BE2C (cell line): ENCODE measurements at regions not wholly inside any gene's neighbourhood (a gene's known extent, or its start where the extent isn't known, plus 50 kb on each side); places are given as distances from the start of the nearest gene placed in this dataset.

Experiments
- DNase-seq: peaks from one replicate; pipeline ENCODE4 v3.0.0-alpha.2; 2020
- H3K27me3 ChIP-seq: fragments of 250-450 bp; sonication (Bioruptor Pico); 2 replicates; pipeline ENCODE4 v1.5.1; 2020; ENCODE audit warnings: mild to moderate bottlenecking
- H3K36me3 ChIP-seq: fragments of 250-450 bp; sonication (Bioruptor Pico); 2 replicates; pipeline ENCODE4 v1.5.1; 2020; ENCODE audit warnings: mild to moderate bottlenecking
- H3K4me1 ChIP-seq: fragments of 250-450 bp; sonication (Bioruptor Pico); 2 replicates; pipeline ENCODE4 v1.5.1; 2020
- H3K4me3 ChIP-seq: 2 replicates; pipeline ENCODE4 v1.5.1; 2011; ENCODE audit warnings: low read depth, low read length
- H3K9me3 ChIP-seq: fragments of 250-450 bp; sonication (Bioruptor Pico); 2 replicates; pipeline ENCODE4 v1.5.1; 2020
- CTCF ChIP-seq: IDR thresholded peaks from 2 replicates; pipeline ENCODE4 v1.5.1; 2012; ENCODE audit warnings: mild to moderate bottlenecking, low read depth, low read length

- no peak for TF ChIP-seq CTCF
- no peak overlapping the region for H3K4me3 ChIP-seq
- H3K4me1 ChIP-seq = no peaks in the 10 kb centered on the region
- H3K27me3 ChIP-seq = no peaks in the 10 kb centered on the region
- no peaks in the 10 kb centered on the region for H3K36me3 ChIP-seq
- DNase-seq = no peak
- H3K9me3 ChIP-seq = no peaks in the 10 kb centered on the region
Observed at GRCh38 chr2:221019668-221020067, 552.4 kb downstream of the EPHA4 start.

- H3K4me1 ChIP-seq = no peaks in the 10 kb centered on the region
- no peaks in the 10 kb centered on the region for H3K27me3 ChIP-seq
- no peak overlapping the region for H3K4me3 ChIP-seq
- no peaks in the 10 kb centered on the region for H3K36me3 ChIP-seq
- no peak for TF ChIP-seq CTCF
- no peak for DNase-seq
- no peaks in the 10 kb centered on the region for H3K9me3 ChIP-seq
Observed at GRCh38 chr2:221022554-221022953, 549.5 kb downstream of the EPHA4 start.

GRCh38 chr2:221025398-221025797 is 546.7 kb downstream of the EPHA4 start:
- TF ChIP-seq CTCF = no peak
- no peaks in the 10 kb centered on the region for H3K4me1 ChIP-seq
- no peak for DNase-seq
- H3K36me3 ChIP-seq = no peaks in the 10 kb centered on the region
- H3K9me3 ChIP-seq = no peaks in the 10 kb centered on the region
- no peaks in the 10 kb centered on the region for H3K27me3 ChIP-seq
- H3K4me3 ChIP-seq = no peak overlapping the region

- Histone ChIP-seq H3K4me3 (no peak overlapping the region), H3K27me3 (no peaks in the 10 kb centered on the region), H3K9me3 (no peaks in the 10 kb centered on the region), H3K36me3 (no peaks in the 10 kb centered on the region), H3K4me1 (no peaks in the 10 kb centered on the region)
- no peak for DNase-seq
- no peak for TF ChIP-seq CTCF
Observed at GRCh38 chr2:221034026-221034701, 537.9 kb downstream of the EPHA4 start.

- Histone ChIP-seq H3K27me3 (no peaks in the 10 kb centered on the region), H3K36me3 (no peaks in the 10 kb centered on the region), H3K9me3 (no peaks in the 10 kb centered on the region), H3K4me3 (no peak overlapping the region), H3K4me1 (no peaks in the 10 kb centered on the region)
- no peak for DNase-seq
- TF ChIP-seq CTCF = no peak
Observed at GRCh38 chr2:221034973-221035372, 537.1 kb downstream of the EPHA4 start.

GRCh38 chr2:221042926-221043325 is 529.2 kb downstream of the EPHA4 start:
- Histone ChIP-seq H3K4me3 (no peak overlapping the region), H3K36me3 (no peaks in the 10 kb centered on the region), H3K9me3 (no peaks in the 10 kb centered on the region), H3K27me3 (no peaks in the 10 kb centered on the region), H3K4me1 (no peaks in the 10 kb centered on the region)
- TF ChIP-seq CTCF = no peak
- no peak for DNase-seq
